AG08395 (cell line): ENCODE measurements at regions not wholly inside any gene's neighbourhood (a gene's known extent, or its start where the extent isn't known, plus 50 kb on each side); places are given as distances from the start of the nearest gene placed in this dataset.
A peak's percentile ranks its signal among the peaks of the same experiment; 100 is the strongest.

Source experiments
- DNase-seq: peaks from one replicate; pipeline ENCODE4 v3.0.0; 2012; ENCODE audit warnings: mixed read lengths, low spot score

DNA sequence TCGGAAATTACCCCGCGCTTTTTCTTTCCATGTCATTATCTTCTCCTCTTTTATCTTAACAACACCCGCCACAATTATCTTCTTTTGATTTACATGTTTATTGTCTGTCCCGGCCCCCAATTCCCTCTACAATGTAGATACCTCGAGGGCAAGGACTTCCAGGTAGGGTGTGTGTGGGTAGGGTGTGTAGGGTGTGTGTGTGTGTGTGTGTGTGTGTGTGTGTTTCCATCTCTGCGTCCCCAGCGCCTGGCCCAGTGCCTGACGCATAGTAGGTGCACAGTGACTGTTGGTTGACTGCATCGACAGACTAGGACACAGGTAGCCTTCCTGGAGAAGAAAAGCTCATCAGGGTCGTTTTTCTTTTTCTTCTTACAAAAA lies 103.1 kb downstream of the UCHL1 start:
- DNase-seq, result no peak

- peak; percentile 60 for DNase-seq
These were observed 103.6 kb downstream of the UCHL1 start for GRCh38 chr4:41360214-41360920.

GRCh38 chr4:41360921-41361793 lies 104.4 kb downstream of the UCHL1 start:
- DNase-seq, result peak; percentile 41

GRCh38 chr4:41361794-41362526 lies 105.2 kb downstream of the UCHL1 start:
- no peak for DNase-seq

DNA sequence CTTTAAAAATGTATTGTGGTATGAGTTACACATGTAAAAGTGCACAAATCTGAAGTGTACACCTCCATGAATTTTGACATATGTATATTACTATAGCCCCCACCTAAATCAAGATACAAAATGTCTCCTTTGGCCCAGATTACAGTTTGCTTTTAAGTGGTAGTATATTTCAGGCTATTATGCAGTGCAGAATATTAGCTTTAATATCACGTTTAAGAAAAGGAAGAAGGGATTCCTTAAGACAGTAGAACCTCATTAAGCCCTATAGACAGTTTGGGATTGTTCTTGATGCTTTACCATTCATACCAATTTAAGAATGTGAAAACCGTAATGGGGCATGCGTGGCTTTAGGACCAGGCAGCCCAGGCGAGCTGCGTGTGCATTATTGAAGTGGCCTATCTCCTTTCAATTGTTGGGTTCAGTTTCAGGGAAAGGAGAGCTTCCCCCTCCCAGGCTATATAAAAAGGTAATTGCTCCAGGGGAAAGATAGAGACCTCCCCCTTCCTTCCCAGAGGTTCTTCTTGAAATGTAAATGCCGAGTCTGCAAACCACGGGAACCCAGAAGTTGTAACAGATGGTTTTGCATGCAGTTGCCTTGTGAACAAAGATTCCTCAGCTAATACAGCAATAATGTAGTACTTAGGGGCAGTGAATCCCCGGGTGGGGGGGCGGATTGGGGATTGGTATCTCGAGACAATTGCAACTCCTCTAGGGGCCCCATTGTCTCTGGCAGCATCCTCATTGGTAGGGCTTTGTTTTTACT lies 106.1 kb downstream of the UCHL1 start:
- DNase-seq, result no peak

DNA sequence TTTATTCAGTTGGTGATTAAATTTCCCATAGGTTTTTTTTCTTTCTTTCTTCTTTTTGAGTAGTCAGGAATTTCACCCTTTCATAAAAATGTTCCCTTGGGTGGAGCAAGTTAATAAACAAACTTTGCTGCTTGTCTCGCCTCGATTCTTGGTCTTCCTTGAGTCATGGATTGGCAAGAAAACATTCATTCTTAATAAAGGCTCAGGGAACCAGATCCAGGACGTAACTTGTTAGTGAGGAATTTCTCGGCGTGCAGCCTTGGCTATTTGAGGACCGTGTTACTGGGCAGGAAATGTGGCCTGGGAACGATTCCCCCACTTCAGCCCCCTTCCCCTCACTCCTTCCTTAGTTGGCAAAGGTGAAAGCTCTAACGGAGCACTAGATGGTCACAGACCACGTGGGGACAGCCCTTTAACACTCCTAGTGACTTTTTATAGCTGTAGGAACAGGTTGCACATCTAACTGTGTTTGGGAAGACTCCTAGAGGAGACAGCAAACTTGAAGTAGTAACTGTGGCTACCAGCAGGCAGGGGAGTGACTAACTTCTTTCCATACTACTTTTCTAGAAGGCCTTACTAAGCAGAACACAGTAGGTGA lies 106.8 kb downstream of the UCHL1 start:
- peak; percentile 73 for DNase-seq

GRCh38 chr4:41364876-41365275 lies 108.1 kb downstream of the UCHL1 start:
- DNase-seq, result no peak

- DNase-seq, result no peak
These were observed 109.0 kb downstream of the UCHL1 start for GRCh38 chr4:41365681-41366080.

DNA sequence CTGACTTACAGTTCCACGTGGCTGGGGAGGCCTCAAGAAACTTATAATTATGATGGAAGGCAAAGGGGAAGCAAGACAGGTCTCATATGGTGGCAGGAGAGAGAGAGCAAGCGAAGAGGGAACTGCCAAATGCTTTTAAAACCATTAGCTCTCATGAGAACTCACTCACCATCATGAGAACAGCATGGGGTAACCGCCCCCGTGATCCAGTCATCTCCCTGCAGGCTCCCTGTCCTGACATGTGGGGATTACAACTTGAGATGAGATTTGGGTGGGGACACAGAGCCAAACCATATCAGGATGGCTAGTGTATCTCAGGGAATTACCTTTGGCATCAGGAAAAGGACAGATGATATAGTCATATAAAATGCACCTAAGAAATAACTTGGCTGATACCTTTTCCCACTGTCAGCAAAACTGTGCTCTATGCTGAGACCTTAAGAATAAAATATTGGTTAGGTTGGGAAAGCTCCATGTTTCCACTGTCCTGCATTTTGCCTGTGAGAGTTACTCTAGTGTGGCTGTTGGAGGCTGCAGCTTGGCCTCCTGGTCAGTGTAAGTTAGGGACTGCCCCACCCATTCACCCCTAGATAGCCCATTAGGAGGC lies 110.3 kb downstream of the UCHL1 start:
- DNase-seq, result no peak

DNA sequence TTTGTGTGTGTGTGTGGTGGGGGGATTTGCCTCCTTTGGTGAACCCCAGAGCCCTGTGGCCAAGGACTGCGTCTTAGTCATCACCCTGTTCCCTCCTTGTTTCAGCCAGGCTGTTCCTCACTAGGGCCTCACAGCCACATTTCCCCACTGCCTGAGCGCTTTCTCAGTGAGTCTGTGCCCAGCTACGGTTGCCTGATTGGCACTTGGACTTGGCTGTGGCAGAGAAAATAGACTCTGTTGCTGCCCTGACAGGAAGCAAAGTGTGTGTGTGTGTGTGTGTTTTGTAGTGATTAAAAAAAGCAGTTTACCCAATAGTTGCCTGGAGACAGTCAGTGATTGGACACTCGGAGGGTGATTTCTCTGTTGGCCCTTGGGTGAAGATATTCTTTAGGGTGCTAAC lies 113.0 kb downstream of the UCHL1 start:
- no peak for DNase-seq

GRCh38 chr4:41373221-41373620 lies 116.5 kb downstream of the UCHL1 start:
- no peak for DNase-seq

DNA sequence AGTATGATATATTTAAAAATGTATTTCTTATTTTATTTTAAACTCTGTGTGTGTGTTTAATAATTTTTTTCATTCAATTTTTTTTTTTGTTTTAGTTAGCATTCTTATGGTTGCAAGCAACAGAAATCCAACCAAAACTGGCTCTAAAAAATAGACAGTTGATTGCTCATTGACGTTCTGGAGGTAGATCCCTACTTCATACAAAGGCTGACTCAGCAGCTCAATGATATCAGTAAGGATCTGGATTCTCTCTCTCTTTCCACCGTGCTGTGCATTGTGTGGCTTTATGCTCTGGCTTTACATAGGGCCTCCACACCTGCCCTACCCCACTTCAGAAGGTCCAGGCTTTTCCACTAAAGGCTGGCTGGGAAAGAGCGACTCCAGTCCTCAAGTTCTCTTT lies 117.8 kb downstream of the UCHL1 start:
- no peak for DNase-seq

DNA sequence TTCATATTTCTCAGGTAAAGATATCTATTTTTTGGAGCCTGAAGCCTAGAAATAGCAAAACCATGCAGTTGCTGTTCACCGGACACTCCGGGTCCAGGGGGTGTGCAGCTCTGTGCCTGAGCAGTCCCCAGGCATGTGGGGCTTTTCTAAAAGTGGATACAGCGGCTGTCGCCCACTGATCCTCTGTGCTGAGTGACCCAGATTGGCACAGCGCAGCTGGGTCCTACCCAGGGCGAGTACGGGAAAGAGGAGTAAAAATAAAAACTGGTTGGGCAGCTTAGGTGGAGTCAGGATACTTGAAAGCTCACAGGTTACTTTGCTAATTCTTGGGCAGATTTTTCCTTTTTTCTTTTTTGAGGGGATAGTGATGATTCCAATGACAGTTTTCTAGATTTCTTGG lies 118.8 kb downstream of the UCHL1 start:
- DNase-seq, result no peak

GRCh38 chr4:41377196-41377595 lies 120.5 kb downstream of the UCHL1 start:
- no peak for DNase-seq

- DNase-seq, result no peak
These were observed 122.5 kb downstream of the UCHL1 start for GRCh38 chr4:41379230-41379629.

- DNase-seq, result no peak
These were observed 123.9 kb downstream of the UCHL1 start for GRCh38 chr4:41380511-41381157.

DNA sequence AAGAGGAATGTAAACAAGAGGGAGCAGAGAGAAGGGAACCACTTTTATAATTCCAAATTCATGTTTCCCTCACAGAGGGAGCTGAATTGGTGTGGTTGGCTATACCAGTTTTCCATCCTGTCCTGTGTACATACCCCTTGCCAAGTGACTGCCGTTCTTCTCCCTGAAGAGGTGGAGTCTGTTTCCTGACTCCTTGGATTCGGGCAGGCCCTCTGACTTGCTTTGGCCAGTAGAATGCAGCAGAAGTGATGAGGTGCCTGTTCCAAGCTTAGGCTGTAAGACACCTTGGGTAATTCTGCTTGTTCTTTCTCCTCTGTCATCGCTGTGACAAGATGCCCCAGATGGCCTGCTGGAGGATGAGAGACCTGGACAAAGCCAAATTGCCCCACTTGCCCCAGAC lies 124.7 kb downstream of the UCHL1 start:
- no peak for DNase-seq

GRCh38 chr4:41384992-41385391 lies 128.3 kb downstream of the UCHL1 start:
- DNase-seq, result no peak

- no peak for DNase-seq
These were observed 128.8 kb downstream of the UCHL1 start for GRCh38 chr4:41385481-41385880.

- no peak for DNase-seq
These were observed 131.4 kb downstream of the UCHL1 start for GRCh38 chr4:41388080-41388479.

GRCh38 chr4:41389356-41389755 lies 132.6 kb downstream of the UCHL1 start:
- no peak for DNase-seq
